Stimulated activated naive CD8-positive, alpha-beta T cell treated with anti-CD3 and anti-CD28 coated beads, Interleukin-15, amount 100 ng/mL, for 72 hours (primary cell): ENCODE measurements at regions not wholly inside any gene's neighbourhood (a gene's known extent, or its start where the extent isn't known, plus 50 kb on each side); places are given as distances from the start of the nearest gene placed in this dataset.
A peak's percentile ranks its signal among the peaks of the same experiment; 100 is the strongest.

Experiments used
- ATAC-seq: fragments of 150-1000 bp; cut with Tn5 transposase; 2 replicates; pipeline ENCODE4 v1.10.0; 2021; ENCODE audit warnings: mild to moderate bottlenecking, moderate library complexity
- DNase-seq, 2 donors: peaks; one replicate each; pipeline ENCODE4 v3.0.0; 2021 to 2022
- H3K27ac Mint-ChIP-seq, 2 donors: one replicate each; pipeline ENCODE4 v1.8.0; 2022; ENCODE audit warnings: mild to moderate bottlenecking in 2 of 2, mixed read lengths in 2 of 2, moderate library complexity in 2 of 2
- H3K27me3 Mint-ChIP-seq: one replicate; pipeline ENCODE4 v1.8.0; 2022; ENCODE audit warnings: mixed read lengths
- H3K4me1 Mint-ChIP-seq: one replicate; pipeline ENCODE4 v1.8.0; 2022; ENCODE audit warnings: mild to moderate bottlenecking, mixed read lengths
- H3K4me3 Mint-ChIP-seq, 2 donors: one replicate each; pipeline ENCODE4 v1.8.0; 2022; ENCODE audit warnings: mild to moderate bottlenecking in 2 of 2, mixed read lengths in 2 of 2, moderate library complexity in 1 of 2
- H3K9me3 Mint-ChIP-seq, 2 donors: one replicate each; pipeline ENCODE4 v1.8.0; 2022; ENCODE audit warnings: mixed read lengths in 2 of 2

DNA sequence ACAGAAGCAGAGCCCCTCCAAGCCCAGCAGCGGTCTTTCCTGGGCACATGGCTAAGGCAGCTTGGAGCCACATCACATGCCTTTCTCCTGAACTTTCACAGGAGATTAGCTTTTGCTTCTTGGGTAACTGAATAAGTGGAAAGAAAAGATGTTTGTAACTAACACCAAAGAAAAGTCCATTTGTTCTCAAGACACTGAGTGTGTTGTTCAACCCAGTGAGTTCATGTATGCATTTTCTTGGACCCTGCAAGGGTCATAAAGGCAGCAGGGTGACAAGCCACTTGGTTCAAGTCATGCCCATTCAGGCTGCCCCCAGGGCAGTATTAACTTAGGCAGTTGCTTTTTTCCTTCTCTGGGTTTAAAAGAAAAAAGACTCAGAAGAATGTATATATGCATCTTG lies 203.4 kb downstream of the FAM76B start:
- H3K27me3 Mint-ChIP-seq: no peaks in the 10 kb centered on the region
- no peak for DNase-seq
- H3K27ac Mint-ChIP-seq: no peak overlapping the region
- ATAC-seq: no peak
- H3K4me1 Mint-ChIP-seq: peaks cover 26% of the 10 kb centered on the region
- H3K9me3 Mint-ChIP-seq: peaks cover 6 to 16% of the 10 kb centered on the region in 2 donors
- H3K4me3 Mint-ChIP-seq: no peak overlapping the region

DNA sequence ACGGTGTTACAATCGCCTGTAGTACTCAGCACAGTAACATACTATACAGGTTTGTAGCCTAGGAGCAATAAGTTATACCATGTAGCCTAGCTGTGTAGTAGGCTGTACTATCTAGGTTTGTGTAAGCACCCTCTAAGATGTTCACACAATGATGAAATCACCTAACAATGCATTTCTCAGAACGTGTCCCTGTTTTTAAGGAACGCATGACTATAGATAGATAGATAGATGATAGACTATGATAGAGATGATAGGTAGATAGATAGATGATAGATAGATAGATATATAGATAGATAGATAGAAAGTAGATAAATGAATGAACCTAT lies 203.9 kb downstream of the FAM76B start:
- Mint-ChIP-seq H3K4me1 (peaks cover 26% of the 10 kb centered on the region), H3K4me3 (no peak overlapping the region), H3K27ac (no peak overlapping the region), H3K9me3 (peaks cover 6 to 16% of the 10 kb centered on the region in 2 donors), H3K27me3 (no peaks in the 10 kb centered on the region)
- ATAC-seq: no peak
- no peak for DNase-seq

DNA sequence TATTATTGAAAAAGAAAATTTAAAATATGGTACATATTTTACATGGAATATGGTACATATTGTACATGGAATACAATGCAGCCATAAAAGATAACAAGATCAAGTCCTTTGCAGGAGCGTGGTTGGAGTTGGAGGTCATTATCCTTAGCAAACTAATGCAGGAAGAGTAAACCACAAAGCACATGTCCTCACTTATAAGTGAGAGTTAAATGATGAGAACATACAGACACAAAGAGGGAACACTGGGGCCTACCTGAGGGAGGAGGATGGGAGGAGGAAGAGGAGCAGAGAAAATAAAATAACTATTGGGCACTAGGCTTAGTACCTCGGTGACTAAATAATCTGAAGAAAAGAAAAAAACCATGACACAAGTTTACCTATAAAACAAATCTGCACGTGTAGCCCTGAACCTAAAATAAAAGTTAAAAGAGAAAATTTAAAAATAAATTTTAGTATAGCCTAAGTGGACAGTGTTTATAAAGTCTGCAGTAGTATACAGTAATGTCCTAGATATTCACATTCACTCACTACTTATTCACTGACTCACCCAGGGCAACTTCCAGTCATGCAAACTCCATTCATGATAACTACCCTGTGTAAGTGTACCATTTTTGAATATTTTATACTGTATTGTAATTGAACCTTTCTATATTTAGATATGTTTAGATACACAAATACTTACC lies 204.4 kb downstream of the FAM76B start:
- ATAC-seq (no peak), DNase-seq (no peak)
- Mint-ChIP-seq H3K4me3 (no peak overlapping the region), H3K9me3 (peaks cover 6 to 16% of the 10 kb centered on the region in 2 donors), H3K27me3 (no peaks in the 10 kb centered on the region), H3K27ac (no peak overlapping the region), H3K4me1 (peaks cover 26% of the 10 kb centered on the region)

DNA sequence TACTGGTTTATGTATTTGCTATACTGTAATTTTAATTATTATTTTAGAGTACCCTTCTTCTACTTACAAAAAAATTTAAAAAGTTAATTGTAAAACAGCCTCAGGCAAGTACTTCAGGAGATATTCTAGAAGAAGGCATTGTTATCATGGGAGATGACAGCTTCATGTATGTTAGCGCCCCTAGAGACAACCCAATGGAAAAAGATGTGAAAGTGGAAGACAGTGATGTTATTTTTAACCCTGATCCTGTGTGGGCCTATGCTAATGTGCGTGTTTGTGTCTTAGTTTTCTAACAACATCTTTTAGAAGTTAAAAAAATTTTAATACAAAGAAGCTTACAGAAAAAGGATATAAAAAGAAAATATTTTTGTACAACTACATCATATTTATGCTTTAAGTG lies 205.0 kb downstream of the FAM76B start:
- no peak overlapping the region for H3K4me3 Mint-ChIP-seq
- H3K27me3 Mint-ChIP-seq: no peaks in the 10 kb centered on the region
- ATAC-seq: no peak
- no peak overlapping the region for H3K27ac Mint-ChIP-seq
- peaks cover 28% of the 10 kb centered on the region for H3K4me1 Mint-ChIP-seq
- DNase-seq: no peak
- H3K9me3 Mint-ChIP-seq: peaks cover 6 to 16% of the 10 kb centered on the region in 2 donors

DNA sequence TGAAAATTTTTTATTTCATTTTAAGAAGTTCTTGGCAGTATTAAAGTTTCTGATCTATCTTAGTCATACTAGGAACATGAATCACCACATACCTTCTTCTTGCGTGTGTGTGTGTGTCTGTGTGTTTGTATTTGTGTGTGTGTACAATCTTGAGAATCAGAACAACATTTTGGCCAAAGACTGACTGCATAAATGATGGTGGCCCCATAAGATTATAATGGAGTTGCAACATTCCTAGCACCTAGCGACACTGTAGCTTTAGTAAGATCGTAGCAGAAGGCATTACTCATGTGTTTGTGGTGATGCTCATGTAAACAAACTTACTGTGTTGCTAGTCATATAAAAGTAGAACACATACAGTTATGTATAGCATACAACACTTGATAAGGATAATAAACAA lies 205.4 kb downstream of the FAM76B start:
- H3K9me3 Mint-ChIP-seq: peaks cover 6 to 16% of the 10 kb centered on the region in 2 donors
- H3K27ac Mint-ChIP-seq: no peak overlapping the region
- DNase-seq (no peak), ATAC-seq (peak; percentile 70)
- H3K27me3 Mint-ChIP-seq: no peaks in the 10 kb centered on the region
- no peak overlapping the region for H3K4me3 Mint-ChIP-seq
- H3K4me1 Mint-ChIP-seq: peaks cover 31% of the 10 kb centered on the region

DNA sequence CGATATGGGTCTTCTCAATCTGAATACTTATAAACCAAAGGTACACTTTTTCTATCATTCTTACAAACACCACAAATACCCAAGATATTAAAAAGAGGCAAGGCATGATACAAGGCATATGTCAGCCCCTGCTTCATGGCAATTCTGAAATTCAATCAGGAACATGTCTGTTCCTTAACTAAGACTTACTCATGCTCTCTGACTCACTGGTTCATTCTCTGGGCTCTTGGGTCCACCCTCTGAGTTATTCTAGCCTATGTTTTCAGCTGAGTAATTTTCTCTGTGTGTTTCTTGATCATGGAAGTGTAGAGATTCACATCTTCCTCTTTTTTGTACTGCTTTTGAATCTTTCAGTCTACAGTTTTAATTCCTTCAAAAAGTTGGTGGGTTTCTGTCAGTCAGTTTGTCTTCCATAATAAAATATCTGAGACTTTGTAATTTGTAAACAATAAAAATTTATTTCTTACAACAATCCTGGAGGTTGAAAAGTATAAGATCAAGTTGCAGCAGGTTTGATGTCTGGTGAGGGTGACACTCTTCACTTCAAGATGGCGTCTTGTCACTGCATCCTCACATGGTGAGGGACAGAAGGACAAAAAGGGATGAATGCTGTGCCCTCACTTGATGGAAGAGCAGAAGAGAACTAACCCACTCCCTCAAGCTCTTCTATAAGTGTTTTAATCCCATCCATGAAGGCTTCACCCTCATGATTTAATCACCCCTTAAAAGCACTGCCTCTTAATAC lies 211.7 kb downstream of the FAM76B start:
- Mint-ChIP-seq H3K27ac (no peak overlapping the region), H3K4me3 (no peak overlapping the region), H3K4me1 (peaks cover 14% of the 10 kb centered on the region), H3K9me3 (peaks cover 6 to 10% of the 10 kb centered on the region in 2 donors), H3K27me3 (peaks cover 8% of the 10 kb centered on the region)
- ATAC-seq (peak; percentile 67), DNase-seq (peak in 1 of 2 donors; percentile 17)

DNA sequence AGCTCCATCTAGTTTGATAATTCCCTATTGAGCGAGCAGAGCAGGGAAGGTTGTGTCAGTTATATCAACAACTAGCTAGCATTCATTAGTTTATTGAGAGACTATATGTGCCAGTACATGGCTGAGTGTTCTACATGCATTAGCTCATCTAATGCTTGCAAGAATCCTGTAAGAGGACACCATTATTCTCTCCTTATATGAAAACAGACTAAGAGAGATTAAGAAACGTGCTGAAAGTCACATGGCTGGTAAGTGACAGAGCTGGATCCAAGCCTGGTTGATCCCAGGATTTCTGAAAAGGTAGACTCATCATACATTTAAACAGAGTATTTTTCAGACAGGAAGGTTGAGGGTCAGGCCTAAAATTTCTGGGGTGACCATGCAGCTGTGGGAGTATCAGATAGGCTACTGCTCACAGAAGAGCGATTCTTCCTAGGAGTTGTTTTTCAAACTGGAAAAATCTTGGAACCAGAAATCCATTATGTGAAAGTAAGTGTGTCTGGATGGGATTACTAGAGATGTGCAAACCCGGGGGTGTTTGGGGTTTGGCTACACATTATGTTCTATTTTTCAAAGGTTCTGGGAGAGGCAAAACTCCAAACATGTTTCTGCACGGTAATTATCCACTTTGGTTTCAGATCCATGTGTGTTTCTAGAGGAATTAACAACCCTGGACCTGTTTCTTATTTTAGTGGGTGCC lies 213.3 kb downstream of the FAM76B start:
- ATAC-seq: no peak
- H3K27ac Mint-ChIP-seq: no peak overlapping the region
- H3K4me3 Mint-ChIP-seq: no peak overlapping the region
- DNase-seq: no peak
- H3K9me3 Mint-ChIP-seq: no peaks in the 10 kb centered on the region
- peaks cover 14% of the 10 kb centered on the region for H3K4me1 Mint-ChIP-seq
- H3K27me3 Mint-ChIP-seq: peaks cover 17% of the 10 kb centered on the region

DNA sequence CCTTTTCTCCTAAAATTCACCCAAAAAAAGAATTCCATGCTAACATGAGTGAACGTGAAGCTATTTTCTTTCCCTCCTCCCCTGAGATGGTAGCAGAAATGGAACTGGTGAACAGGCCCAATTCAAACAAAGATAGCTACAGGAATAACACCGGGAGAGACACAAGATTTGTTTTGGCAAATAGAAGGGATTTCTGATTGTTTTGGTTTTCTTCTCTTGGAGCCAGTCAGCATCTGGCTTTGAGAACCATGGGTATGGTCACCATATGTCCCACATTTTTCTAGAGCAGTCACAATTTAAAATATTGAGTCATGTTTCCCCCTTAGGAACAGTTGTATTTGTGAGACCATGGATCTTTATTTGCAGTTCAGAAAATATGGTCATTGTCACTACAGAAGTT lies 214.1 kb downstream of the FAM76B start:
- H3K27me3 Mint-ChIP-seq: peaks cover 17% of the 10 kb centered on the region
- ATAC-seq (no peak), DNase-seq (no peak)
- H3K9me3 Mint-ChIP-seq: no peaks in the 10 kb centered on the region
- H3K4me3 Mint-ChIP-seq: no peak overlapping the region
- H3K27ac Mint-ChIP-seq: no peak overlapping the region
- peaks cover 14% of the 10 kb centered on the region for H3K4me1 Mint-ChIP-seq

DNA sequence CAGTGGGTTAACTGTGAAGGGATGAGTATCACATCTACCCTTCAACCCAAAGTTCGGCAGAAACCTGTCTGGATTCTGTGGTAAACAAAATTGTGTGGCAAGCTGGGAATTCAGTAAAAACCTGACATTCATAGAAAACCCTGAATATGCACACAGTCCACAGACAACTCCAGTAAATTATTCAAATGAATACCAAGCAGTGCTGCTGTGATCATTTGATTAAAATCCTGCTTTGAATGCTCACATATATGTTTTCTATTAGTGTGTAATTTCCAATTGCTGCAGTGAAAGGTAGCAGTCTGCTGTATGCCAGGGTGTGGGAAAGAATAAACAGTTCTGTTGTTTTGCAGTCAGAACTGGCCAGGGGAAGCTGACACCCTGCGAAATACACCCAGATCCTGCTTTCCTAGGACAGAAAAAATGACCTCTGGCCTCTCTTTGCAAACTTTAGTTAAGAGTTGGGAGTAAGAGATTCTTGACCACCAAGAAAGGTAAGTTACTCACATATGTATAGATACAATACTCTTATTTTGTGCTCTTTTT lies 217.8 kb downstream of the FAM76B start:
- ATAC-seq (no peak), DNase-seq (no peak)
- H3K4me3 Mint-ChIP-seq: no peak overlapping the region
- H3K27me3 Mint-ChIP-seq: peaks cover 22% of the 10 kb centered on the region
- peaks cover 7 to 18% of the 10 kb centered on the region in 2 donors for H3K9me3 Mint-ChIP-seq
- H3K27ac Mint-ChIP-seq: no peak overlapping the region
- no peaks in the 10 kb centered on the region for H3K4me1 Mint-ChIP-seq

DNA sequence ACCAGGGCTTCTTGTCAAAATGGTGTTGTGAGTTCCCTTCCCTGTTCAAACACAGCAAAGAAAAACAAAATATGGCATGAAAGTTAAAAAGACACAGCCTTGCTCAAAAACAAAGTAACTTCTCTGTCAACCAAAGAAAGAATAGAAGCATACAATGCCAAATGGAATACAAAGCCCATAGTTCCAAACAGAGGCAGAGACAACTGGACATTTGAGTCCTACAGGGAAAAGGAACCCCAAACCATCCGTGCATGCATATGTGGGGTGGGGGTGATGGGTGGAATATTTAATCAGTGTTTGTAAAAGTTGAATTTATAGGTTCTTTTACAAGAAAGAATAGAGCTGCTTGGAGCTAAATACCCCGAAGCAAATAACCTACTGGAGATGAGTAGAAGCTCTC lies 218.7 kb downstream of the FAM76B start:
- ATAC-seq (no peak), DNase-seq (no peak)
- H3K27ac Mint-ChIP-seq: peak overlapping the region in 1 of 2 donors; percentile 31
- no peak overlapping the region for H3K4me3 Mint-ChIP-seq
- H3K4me1 Mint-ChIP-seq: peaks cover 3% of the 10 kb centered on the region
- peaks cover 7 to 18% of the 10 kb centered on the region in 2 donors for H3K9me3 Mint-ChIP-seq
- peaks cover 22% of the 10 kb centered on the region for H3K27me3 Mint-ChIP-seq

DNA sequence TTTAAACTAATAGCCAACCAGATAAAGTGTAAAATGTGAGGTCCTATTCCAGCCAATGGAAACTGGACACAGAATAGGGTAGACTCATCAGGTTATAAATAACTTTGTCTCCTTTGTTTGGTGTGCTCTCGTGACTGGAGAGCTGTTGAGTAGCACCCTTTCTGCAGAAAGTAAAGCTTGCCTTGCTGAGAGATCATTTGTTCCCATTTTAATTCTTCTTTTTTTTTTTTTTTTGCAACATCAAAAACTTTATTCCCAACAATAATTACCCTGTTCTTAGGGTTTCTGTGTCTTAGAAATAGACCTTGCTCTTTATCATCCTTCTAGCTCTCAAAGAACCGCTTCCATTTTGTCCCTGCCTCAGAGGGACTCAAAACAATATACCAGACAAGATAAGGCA lies 220.4 kb downstream of the FAM76B start:
- DNase-seq: no peak
- Mint-ChIP-seq H3K4me1 (peaks cover 17% of the 10 kb centered on the region), H3K4me3 (no peak overlapping the region), H3K9me3 (peaks cover 7 to 18% of the 10 kb centered on the region in 2 donors), H3K27me3 (peaks cover 14% of the 10 kb centered on the region), H3K27ac (no peak overlapping the region)
- ATAC-seq: no peak

DNA sequence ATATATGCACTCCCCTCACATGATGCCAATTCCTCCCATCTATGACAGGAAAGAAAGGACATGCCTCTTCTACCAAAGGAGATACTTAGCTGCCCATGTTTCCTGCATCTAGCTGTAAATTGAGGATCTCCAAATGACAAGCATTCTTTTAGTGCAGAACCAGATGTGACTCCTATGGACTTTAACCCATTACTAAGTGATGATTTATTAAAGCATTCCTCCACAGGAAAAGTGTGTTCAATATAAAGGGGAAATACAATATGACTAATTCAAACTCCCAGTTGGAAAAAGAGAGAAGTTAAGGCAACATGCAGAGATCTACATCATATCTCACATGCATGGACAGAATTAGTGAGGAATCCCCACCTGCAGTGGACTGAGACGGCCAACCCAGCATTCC lies 221.3 kb downstream of the FAM76B start:
- no peak for ATAC-seq
- peaks cover 26% of the 10 kb centered on the region for H3K4me1 Mint-ChIP-seq

DNA sequence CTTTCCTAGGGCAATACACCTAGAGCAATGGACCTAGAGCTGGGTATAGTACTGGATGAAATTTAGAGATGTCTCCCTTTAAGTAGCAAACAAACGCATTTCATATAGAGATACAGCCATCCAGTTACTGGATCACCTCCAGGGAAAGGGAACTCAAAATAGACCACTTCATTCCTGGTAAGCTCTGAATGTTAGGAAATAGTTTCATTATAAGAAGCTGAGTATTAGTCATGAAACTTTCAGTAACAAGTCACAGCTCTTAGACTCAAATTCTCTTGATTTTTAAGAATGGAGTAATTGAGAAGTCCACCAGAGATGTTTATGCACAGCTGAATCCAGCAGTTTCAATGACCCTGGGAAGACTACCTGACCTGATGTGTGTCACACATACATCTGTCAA lies 221.9 kb downstream of the FAM76B start:
- DNase-seq: no peak

More for the DNA sequence above, 221.3 kb downstream of the FAM76B start:
- H3K9me3 Mint-ChIP-seq: peaks cover 7 to 18% of the 10 kb centered on the region in 2 donors
- no peak overlapping the region for H3K27ac Mint-ChIP-seq
- H3K4me3 Mint-ChIP-seq: no peak overlapping the region
- no peak for DNase-seq
- peaks cover 14% of the 10 kb centered on the region for H3K27me3 Mint-ChIP-seq

DNA sequence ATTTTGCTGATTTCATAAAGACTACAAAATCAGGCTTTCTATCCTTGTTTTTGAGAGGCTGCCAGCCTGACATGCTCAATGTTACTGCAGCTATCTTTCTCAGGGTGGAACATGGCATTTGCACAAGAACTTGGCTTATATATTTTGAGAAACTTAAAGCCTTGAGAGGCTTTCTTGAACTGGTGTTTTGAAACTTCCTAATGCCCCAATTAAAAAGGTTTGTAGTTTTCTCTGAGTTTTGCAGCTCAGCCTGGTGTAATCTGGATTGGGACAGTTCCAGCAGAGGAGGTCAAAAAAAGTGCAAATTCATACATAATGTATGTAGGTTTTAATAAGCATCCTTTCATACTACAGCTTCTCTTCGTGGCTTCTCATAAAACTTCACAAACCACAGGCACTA lies 223.4 kb downstream of the FAM76B start:
- no peak for ATAC-seq

More for the DNA sequence above, 221.9 kb downstream of the FAM76B start:
- no peak overlapping the region for H3K27ac Mint-ChIP-seq
- ATAC-seq: no peak
- peaks cover 7 to 18% of the 10 kb centered on the region in 2 donors for H3K9me3 Mint-ChIP-seq
- no peak overlapping the region for H3K4me3 Mint-ChIP-seq
- peaks cover 15% of the 10 kb centered on the region for H3K27me3 Mint-ChIP-seq
- H3K4me1 Mint-ChIP-seq: peaks cover 32% of the 10 kb centered on the region

DNA sequence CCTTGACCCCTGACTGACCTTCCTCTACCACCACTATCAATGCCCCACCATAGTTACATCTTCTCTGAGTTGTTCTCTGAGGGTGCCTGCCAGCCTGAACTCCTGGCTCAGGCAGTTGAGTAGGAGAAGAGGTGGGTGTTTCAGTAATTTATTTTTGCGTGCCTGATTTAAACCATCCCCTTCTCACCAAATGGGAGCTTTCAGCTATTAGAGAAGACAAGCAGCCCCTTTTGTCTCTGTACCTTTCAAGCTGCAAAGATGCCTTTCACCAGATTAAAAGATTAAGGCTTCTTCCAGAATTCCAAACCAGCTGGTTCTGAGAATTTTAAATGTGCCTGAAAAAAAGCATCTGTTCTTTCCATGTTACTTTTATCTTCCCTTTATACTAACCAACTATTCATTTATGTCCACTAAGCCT lies 223.8 kb downstream of the FAM76B start:
- Mint-ChIP-seq H3K4me3 (no peak overlapping the region), H3K27ac (no peak overlapping the region), H3K9me3 (peaks cover 7 to 18% of the 10 kb centered on the region in 2 donors), H3K4me1 (peaks cover 38% of the 10 kb centered on the region), H3K27me3 (peaks cover 12% of the 10 kb centered on the region)
- no peak for ATAC-seq
- no peak for DNase-seq

More for the DNA sequence above, 223.4 kb downstream of the FAM76B start:
- H3K27me3 Mint-ChIP-seq: peaks cover 12% of the 10 kb centered on the region
- no peak overlapping the region for H3K27ac Mint-ChIP-seq
- H3K4me1 Mint-ChIP-seq: peaks cover 38% of the 10 kb centered on the region
- peaks cover 7 to 18% of the 10 kb centered on the region in 2 donors for H3K9me3 Mint-ChIP-seq
- DNase-seq: no peak
- no peak overlapping the region for H3K4me3 Mint-ChIP-seq

DNA sequence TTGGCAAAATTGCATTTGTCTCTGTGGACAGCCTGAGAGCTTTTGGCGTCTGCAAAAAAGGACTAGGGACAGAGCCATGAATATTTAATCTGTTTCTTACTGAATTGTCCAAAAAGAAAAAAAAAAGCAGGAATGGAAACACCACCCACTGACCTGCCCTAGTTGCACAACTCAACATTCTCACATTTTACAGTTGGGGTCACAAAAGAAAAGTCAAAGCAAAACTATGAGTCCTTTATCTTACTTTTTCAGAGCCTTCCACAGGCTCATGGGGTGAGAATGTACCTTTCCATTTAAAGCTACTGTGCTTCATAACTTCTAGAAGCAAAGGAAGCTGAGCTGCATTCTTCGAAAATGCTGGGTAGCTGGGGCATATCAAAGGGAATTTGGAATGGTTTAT lies 225.7 kb downstream of the FAM76B start:
- no peak overlapping the region for H3K4me3 Mint-ChIP-seq
- ATAC-seq (no peak), DNase-seq (no peak)
- no peak overlapping the region for H3K27ac Mint-ChIP-seq
- H3K9me3 Mint-ChIP-seq: peaks cover 0 to 8% of the 10 kb centered on the region in 2 donors
- H3K27me3 Mint-ChIP-seq: peaks cover 7% of the 10 kb centered on the region
- peaks cover 38% of the 10 kb centered on the region for H3K4me1 Mint-ChIP-seq
